ENCODE measurements at regions not wholly inside any gene's neighbourhood (a gene's known extent, or its start where the extent isn't known, plus 50 kb on each side); places are given as distances from the start of the nearest gene placed in this dataset.

- DNase-seq (ENCODE audit: low read depth) = no peak
- no peaks in the 10 kb centered on the region for H3K36me3 ChIP-seq (ENCODE audit: control insufficient read depth, insufficient read depth, low read length, severe bottlenecking)
These were observed 334.0 kb downstream of the KCNA4 start for GRCh38 chr11:29682856-29683255.

GRCh38 chr11:29679996-29680395 lies 336.8 kb downstream of the KCNA4 start:
- Histone ChIP-seq H3K36me3 (ENCODE audit: control insufficient read depth, insufficient read depth, low read length, severe bottlenecking) (no peaks in the 10 kb centered on the region), H3K4me3 (ENCODE audit: low read length) (no peak overlapping the region), H3K9ac (ENCODE audit: low read length) (no peak overlapping the region), H3K9me3 (ENCODE audit: control insufficient read depth, low read length) (no peaks in the 10 kb centered on the region), H3K4me1 (ENCODE audit: control insufficient read depth, insufficient read depth, low read length) (no peaks in the 10 kb centered on the region), H3K27me3 (replicated peaks; ENCODE audit: control insufficient read depth, insufficient read depth, low read length) (no peaks in the 10 kb centered on the region)
- no peak for DNase-seq (ENCODE audit: low read depth)

More at GRCh38 chr11:29682856-29683255, 334.0 kb downstream of the KCNA4 start:
- Histone ChIP-seq H3K9me3 (ENCODE audit: control insufficient read depth, low read length) (no peaks in the 10 kb centered on the region), H3K27me3 (replicated peaks; ENCODE audit: control insufficient read depth, insufficient read depth, low read length) (no peaks in the 10 kb centered on the region), H3K4me3 (ENCODE audit: low read length) (no peak overlapping the region), H3K4me1 (ENCODE audit: control insufficient read depth, insufficient read depth, low read length) (no peaks in the 10 kb centered on the region), H3K9ac (ENCODE audit: low read length) (no peak overlapping the region)

- Histone ChIP-seq H3K36me3 (ENCODE audit: control insufficient read depth, insufficient read depth, low read length, severe bottlenecking) (no peaks in the 10 kb centered on the region), H3K9me3 (ENCODE audit: control insufficient read depth, low read length) (no peaks in the 10 kb centered on the region)
- no peak for DNase-seq (ENCODE audit: low read depth)
These were observed 339.8 kb downstream of the KCNA4 start for GRCh38 chr11:29676993-29677392.

GRCh38 chr11:29669310-29669709 lies 347.5 kb downstream of the KCNA4 start:
- Histone ChIP-seq H3K9me3 (ENCODE audit: control insufficient read depth, low read length) (peaks cover 3% of the 10 kb centered on the region), H3K36me3 (ENCODE audit: control insufficient read depth, insufficient read depth, low read length, severe bottlenecking) (no peaks in the 10 kb centered on the region), H3K4me3 (ENCODE audit: low read length) (no peak overlapping the region), H3K27me3 (replicated peaks; ENCODE audit: control insufficient read depth, insufficient read depth, low read length) (no peaks in the 10 kb centered on the region), H3K9ac (ENCODE audit: low read length) (no peak overlapping the region), H3K4me1 (ENCODE audit: control insufficient read depth, insufficient read depth, low read length) (no peaks in the 10 kb centered on the region)
- DNase-seq (ENCODE audit: low read depth) = no peak

More at GRCh38 chr11:29676993-29677392, 339.8 kb downstream of the KCNA4 start:
- Histone ChIP-seq H3K4me3 (ENCODE audit: low read length) (no peak overlapping the region), H3K4me1 (ENCODE audit: control insufficient read depth, insufficient read depth, low read length) (no peaks in the 10 kb centered on the region), H3K9ac (ENCODE audit: low read length) (no peak overlapping the region), H3K27me3 (replicated peaks; ENCODE audit: control insufficient read depth, insufficient read depth, low read length) (no peaks in the 10 kb centered on the region)

- DNase-seq (ENCODE audit: low read depth) = no peak
- H3K27me3 ChIP-seq (replicated peaks; ENCODE audit: control insufficient read depth, insufficient read depth, low read length) = no peaks in the 10 kb centered on the region
- H3K36me3 ChIP-seq (ENCODE audit: control insufficient read depth, insufficient read depth, low read length, severe bottlenecking) = no peaks in the 10 kb centered on the region
- no peaks in the 10 kb centered on the region for H3K4me1 ChIP-seq (ENCODE audit: control insufficient read depth, insufficient read depth, low read length)
- H3K4me3 ChIP-seq (ENCODE audit: low read length) = no peak overlapping the region
- H3K9ac ChIP-seq (ENCODE audit: low read length) = no peak overlapping the region
- H3K9me3 ChIP-seq (ENCODE audit: control insufficient read depth, low read length) = no peaks in the 10 kb centered on the region
These were observed 359.1 kb downstream of the KCNA4 start for GRCh38 chr11:29657709-29658108.

- no peak overlapping the region for H3K4me3 ChIP-seq (ENCODE audit: low read length)
- no peak overlapping the region for H3K9ac ChIP-seq (ENCODE audit: low read length)
- no peaks in the 10 kb centered on the region for H3K36me3 ChIP-seq (ENCODE audit: control insufficient read depth, insufficient read depth, low read length, severe bottlenecking)
- no peaks in the 10 kb centered on the region for H3K4me1 ChIP-seq (ENCODE audit: control insufficient read depth, insufficient read depth, low read length)
- DNase-seq (ENCODE audit: low read depth) = no peak
- H3K9me3 ChIP-seq (ENCODE audit: control insufficient read depth, low read length) = no peaks in the 10 kb centered on the region
- no peaks in the 10 kb centered on the region for H3K27me3 ChIP-seq (replicated peaks; ENCODE audit: control insufficient read depth, insufficient read depth, low read length)
These were observed 360.2 kb downstream of the KCNA4 start for GRCh38 chr11:29656597-29656996.

- no peaks in the 10 kb centered on the region for H3K4me1 ChIP-seq (ENCODE audit: control insufficient read depth, insufficient read depth, low read length)
- no peaks in the 10 kb centered on the region for H3K36me3 ChIP-seq (ENCODE audit: control insufficient read depth, insufficient read depth, low read length, severe bottlenecking)
- H3K9me3 ChIP-seq (ENCODE audit: control insufficient read depth, low read length) = no peaks in the 10 kb centered on the region
- DNase-seq (ENCODE audit: low read depth) = no peak
- no peak overlapping the region for H3K9ac ChIP-seq (ENCODE audit: low read length)
- H3K27me3 ChIP-seq (replicated peaks; ENCODE audit: control insufficient read depth, insufficient read depth, low read length) = no peaks in the 10 kb centered on the region
- H3K4me3 ChIP-seq (ENCODE audit: low read length) = no peak overlapping the region
These were observed 371.5 kb downstream of the KCNA4 start for GRCh38 chr11:29645373-29645772.

- Histone ChIP-seq H3K9me3 (ENCODE audit: control insufficient read depth, low read length) (no peaks in the 10 kb centered on the region), H3K9ac (ENCODE audit: low read length) (no peak overlapping the region), H3K4me1 (ENCODE audit: control insufficient read depth, insufficient read depth, low read length) (no peaks in the 10 kb centered on the region), H3K36me3 (ENCODE audit: control insufficient read depth, insufficient read depth, low read length, severe bottlenecking) (no peaks in the 10 kb centered on the region), H3K4me3 (ENCODE audit: low read length) (no peak overlapping the region), H3K27me3 (replicated peaks; ENCODE audit: control insufficient read depth, insufficient read depth, low read length) (peaks cover 12% of the 10 kb centered on the region)
- DNase-seq (ENCODE audit: low read depth) = no peak
These were observed 375.6 kb downstream of the KCNA4 start for GRCh38 chr11:29641201-29641600.

GRCh38 chr11:29634744-29635143 lies 382.1 kb downstream of the KCNA4 start:
- Histone ChIP-seq H3K27me3 (replicated peaks; ENCODE audit: control insufficient read depth, insufficient read depth, low read length) (peaks cover 14% of the 10 kb centered on the region), H3K9me3 (ENCODE audit: control insufficient read depth, low read length) (no peaks in the 10 kb centered on the region), H3K9ac (ENCODE audit: low read length) (no peak overlapping the region), H3K4me3 (ENCODE audit: low read length) (no peak overlapping the region), H3K36me3 (ENCODE audit: control insufficient read depth, insufficient read depth, low read length, severe bottlenecking) (no peaks in the 10 kb centered on the region), H3K4me1 (ENCODE audit: control insufficient read depth, insufficient read depth, low read length) (no peaks in the 10 kb centered on the region)
- no peak for DNase-seq (ENCODE audit: low read depth)

GRCh38 chr11:29634244-29634643 lies 382.6 kb downstream of the KCNA4 start:
- Histone ChIP-seq H3K27me3 (replicated peaks; ENCODE audit: control insufficient read depth, insufficient read depth, low read length) (peaks cover 14% of the 10 kb centered on the region), H3K36me3 (ENCODE audit: control insufficient read depth, insufficient read depth, low read length, severe bottlenecking) (no peaks in the 10 kb centered on the region), H3K9me3 (ENCODE audit: control insufficient read depth, low read length) (no peaks in the 10 kb centered on the region), H3K4me1 (ENCODE audit: control insufficient read depth, insufficient read depth, low read length) (peaks cover 5% of the 10 kb centered on the region), H3K9ac (ENCODE audit: low read length) (no peak overlapping the region), H3K4me3 (ENCODE audit: low read length) (no peak overlapping the region)
- DNase-seq (ENCODE audit: low read depth) = peak; percentile 13

GRCh38 chr11:29629286-29629685 lies 387.5 kb downstream of the KCNA4 start:
- H3K9me3 ChIP-seq (ENCODE audit: control insufficient read depth, low read length) = no peaks in the 10 kb centered on the region
- H3K4me3 ChIP-seq (ENCODE audit: low read length) = no peak overlapping the region
- no peaks in the 10 kb centered on the region for H3K36me3 ChIP-seq (ENCODE audit: control insufficient read depth, insufficient read depth, low read length, severe bottlenecking)
- H3K4me1 ChIP-seq (ENCODE audit: control insufficient read depth, insufficient read depth, low read length) = peaks cover 11% of the 10 kb centered on the region
- DNase-seq (ENCODE audit: low read depth) = no peak
- peaks cover 2% of the 10 kb centered on the region for H3K27me3 ChIP-seq (replicated peaks; ENCODE audit: control insufficient read depth, insufficient read depth, low read length)
- no peak overlapping the region for H3K9ac ChIP-seq (ENCODE audit: low read length)

- DNase-seq (ENCODE audit: low read depth) = no peak
- peaks cover 11% of the 10 kb centered on the region for H3K4me1 ChIP-seq (ENCODE audit: control insufficient read depth, insufficient read depth, low read length)
- H3K36me3 ChIP-seq (ENCODE audit: control insufficient read depth, insufficient read depth, low read length, severe bottlenecking) = no peaks in the 10 kb centered on the region
- H3K4me3 ChIP-seq (ENCODE audit: low read length) = no peak overlapping the region
- no peaks in the 10 kb centered on the region for H3K9me3 ChIP-seq (ENCODE audit: control insufficient read depth, low read length)
- H3K27me3 ChIP-seq (replicated peaks; ENCODE audit: control insufficient read depth, insufficient read depth, low read length) = peaks cover 2% of the 10 kb centered on the region
- H3K9ac ChIP-seq (ENCODE audit: low read length) = no peak overlapping the region
These were observed 388.2 kb downstream of the KCNA4 start for GRCh38 chr11:29628609-29629008.
